ENCODE measurements at regions not wholly inside any gene's neighbourhood (a gene's known extent, or its start where the extent isn't known, plus 50 kb on each side); places are given as distances from the start of the nearest gene placed in this dataset.

- no peak for DNase-seq (ENCODE audit: low spot score, unreplicated experiment)
- H3K36me3 Mint-ChIP-seq (ENCODE audit: insufficient read depth) = no peaks in the 10 kb centered on the region
- TF ChIP-seq CTCF (IDR thresholded peaks at IDR 0.05; ENCODE audit: unreplicated experiment) = no peak
- no peaks in the 10 kb centered on the region for H3K4me1 Mint-ChIP-seq (ENCODE audit: low read depth)
- H3K27me3 Mint-ChIP-seq = peaks cover 7% of the 10 kb centered on the region
- H3K27ac Mint-ChIP-seq = no peak overlapping the region
- no peaks in the 10 kb centered on the region for H3K9me3 Mint-ChIP-seq (ENCODE audit: low read depth)
- H3K4me3 Mint-ChIP-seq (ENCODE audit: low read depth) = no peak overlapping the region
These were observed 104.0 kb upstream of the CARMIL1 start for GRCh38 chr6:25175196-25175595.

DNA sequence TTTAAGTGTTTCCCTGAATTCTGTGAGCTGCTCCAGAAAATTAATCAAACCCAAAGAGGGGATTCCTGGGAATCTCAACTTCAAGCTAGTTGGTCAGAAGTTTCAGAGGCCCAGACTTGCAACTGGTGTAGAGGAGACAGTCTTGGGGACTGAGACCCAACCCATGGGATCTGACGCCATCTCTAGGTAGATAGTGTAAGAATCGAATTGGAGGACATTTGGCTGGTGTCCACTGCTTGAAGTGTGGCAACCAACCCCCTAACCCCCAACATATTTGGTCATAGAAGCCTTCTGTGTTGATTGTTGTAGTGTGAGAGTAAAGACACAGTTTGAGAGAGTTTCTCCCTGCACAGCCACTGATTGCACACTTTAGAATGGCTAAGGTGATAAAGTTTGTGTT lies 103.5 kb upstream of the CARMIL1 start:
- H3K9me3 Mint-ChIP-seq (ENCODE audit: low read depth) = no peaks in the 10 kb centered on the region
- TF ChIP-seq CTCF (IDR thresholded peaks at IDR 0.05; ENCODE audit: unreplicated experiment) = no peak
- H3K36me3 Mint-ChIP-seq (ENCODE audit: insufficient read depth) = no peaks in the 10 kb centered on the region
- H3K4me1 Mint-ChIP-seq (ENCODE audit: low read depth) = no peaks in the 10 kb centered on the region
- no peak overlapping the region for H3K4me3 Mint-ChIP-seq (ENCODE audit: low read depth)
- no peak overlapping the region for H3K27ac Mint-ChIP-seq
- peaks cover 7% of the 10 kb centered on the region for H3K27me3 Mint-ChIP-seq
- DNase-seq (ENCODE audit: low spot score, unreplicated experiment) = no peak

GRCh38 chr6:25176466-25176865 lies 102.7 kb upstream of the CARMIL1 start:
- Mint-ChIP-seq H3K27ac (no peak overlapping the region), H3K9me3 (ENCODE audit: low read depth) (no peaks in the 10 kb centered on the region), H3K4me3 (ENCODE audit: low read depth) (no peak overlapping the region), H3K27me3 (peaks cover 10% of the 10 kb centered on the region), H3K36me3 (ENCODE audit: insufficient read depth) (no peaks in the 10 kb centered on the region), H3K4me1 (ENCODE audit: low read depth) (no peaks in the 10 kb centered on the region)
- no peak for TF ChIP-seq CTCF (IDR thresholded peaks at IDR 0.05; ENCODE audit: unreplicated experiment)
- DNase-seq (ENCODE audit: low spot score, unreplicated experiment) = no peak

GRCh38 chr6:25177500-25178028 lies 101.6 kb upstream of the CARMIL1 start:
- Mint-ChIP-seq H3K4me3 (ENCODE audit: low read depth) (no peak overlapping the region), H3K9me3 (ENCODE audit: low read depth) (no peaks in the 10 kb centered on the region), H3K4me1 (ENCODE audit: low read depth) (peaks cover under 1% of the 10 kb centered on the region), H3K27ac (no peak overlapping the region), H3K36me3 (ENCODE audit: insufficient read depth) (no peaks in the 10 kb centered on the region), H3K27me3 (peaks cover 10% of the 10 kb centered on the region)
- no peak for DNase-seq (ENCODE audit: low spot score, unreplicated experiment)
- TF ChIP-seq CTCF (IDR thresholded peaks at IDR 0.05; ENCODE audit: unreplicated experiment) = no peak

DNA sequence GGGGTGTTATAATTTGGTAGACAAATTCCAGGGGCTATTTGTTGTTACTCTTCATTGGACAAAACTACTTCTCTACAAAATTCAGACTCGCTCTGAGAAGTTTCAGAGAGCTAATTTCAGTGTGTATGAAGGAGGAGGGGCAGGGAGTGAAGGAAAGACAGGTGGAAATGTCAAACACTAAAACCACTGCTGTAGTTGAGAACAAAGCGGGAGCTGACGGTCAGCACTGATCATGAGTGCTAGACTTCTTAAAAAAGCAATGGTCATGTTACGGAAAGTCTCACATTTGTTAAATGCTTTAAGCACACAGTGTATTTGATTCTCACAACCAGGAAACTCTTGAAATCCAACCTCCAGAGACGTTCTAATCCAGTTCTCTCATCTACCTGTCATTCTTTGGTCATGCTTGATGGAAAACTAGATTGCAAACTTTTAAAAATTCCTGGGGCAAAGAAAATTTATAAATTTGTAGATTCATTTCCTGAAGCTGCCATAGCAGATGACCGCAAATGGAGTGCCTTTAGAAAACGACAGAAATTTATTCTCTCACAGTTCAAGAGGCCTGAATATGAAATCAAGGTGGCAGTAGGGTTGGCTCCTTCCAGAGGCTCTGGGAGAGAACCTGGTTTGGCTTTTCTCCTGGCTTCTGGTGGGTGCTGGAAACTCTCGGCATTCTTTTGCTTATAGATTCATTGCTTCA lies 100.7 kb upstream of the CARMIL1 start:
- H3K4me1 Mint-ChIP-seq (ENCODE audit: low read depth) = peaks cover 7% of the 10 kb centered on the region
- no peak for DNase-seq (ENCODE audit: low spot score, unreplicated experiment)
- no peak overlapping the region for H3K27ac Mint-ChIP-seq
- peaks cover 10% of the 10 kb centered on the region for H3K27me3 Mint-ChIP-seq
- TF ChIP-seq CTCF (IDR thresholded peaks at IDR 0.05; ENCODE audit: unreplicated experiment) = no peak
- H3K9me3 Mint-ChIP-seq (ENCODE audit: low read depth) = no peaks in the 10 kb centered on the region
- no peak overlapping the region for H3K4me3 Mint-ChIP-seq (ENCODE audit: low read depth)
- H3K36me3 Mint-ChIP-seq (ENCODE audit: insufficient read depth) = no peaks in the 10 kb centered on the region
